Loucy (cell line): ENCODE measurements at regions not wholly inside any gene's neighbourhood (a gene's known extent, or its start where the extent isn't known, plus 50 kb on each side); places are given as distances from the start of the nearest gene placed in this dataset.

ENCODE experiments used
- CTCF ChIP-seq: fragments of 200-600 bp; sonication (generic); conservative IDR thresholded peaks from 2 replicates; pipeline ENCODE4 v1.5.1; 2014; ENCODE audit warnings: mild to moderate bottlenecking, antibody characterized with exemption, low read length
- EZH2phosphoT487 ChIP-seq: fragments of 200-600 bp; IDR thresholded peaks from 2 replicates; pipeline ENCODE4 v1.6.1; 2018; ENCODE audit warnings: antibody characterized with exemption, mild to moderate bottlenecking, moderate library complexity, borderline replicate concordance

- TF ChIP-seq EZH2phosphoT487 = no peak
- TF ChIP-seq CTCF = no peak
These were observed 63.2 kb upstream of the TMX1 start for GRCh38 chr14:51176839-51177238.
